ENCODE measurements at regions not wholly inside any gene's neighbourhood (a gene's known extent, or its start where the extent isn't known, plus 50 kb on each side); places are given as distances from the start of the nearest gene placed in this dataset.
A peak's percentile ranks its signal among the peaks of the same experiment; 100 is the strongest.

- no peak overlapping the region for H3K4me3 ChIP-seq (ENCODE audit: low read depth, low read length)
- TF ChIP-seq CTCF (IDR thresholded peaks at IDR 0.05; ENCODE audit: insufficient read depth, low read length) = no peak
- no peak for DNase-seq (ENCODE audit: low read depth)
Measured at GRCh38 chr12:127362121-127362520, 904.8 kb upstream of the TMEM132C start.

GRCh38 chr12:127363392-127363791 lies 903.6 kb upstream of the TMEM132C start:
- no peak overlapping the region for H3K4me3 ChIP-seq (ENCODE audit: low read depth, low read length)
- TF ChIP-seq CTCF (IDR thresholded peaks at IDR 0.05; ENCODE audit: insufficient read depth, low read length) = peak; percentile 35
- no peak for DNase-seq (ENCODE audit: low read depth)

GRCh38 chr12:127373559-127373958 lies 893.4 kb upstream of the TMEM132C start:
- no peak overlapping the region for H3K4me3 ChIP-seq (ENCODE audit: low read depth, low read length)
- TF ChIP-seq CTCF (IDR thresholded peaks at IDR 0.05; ENCODE audit: insufficient read depth, low read length) = no peak
- no peak for DNase-seq (ENCODE audit: low read depth)

GRCh38 chr12:127374447-127374846 lies 892.5 kb upstream of the TMEM132C start:
- H3K4me3 ChIP-seq (ENCODE audit: low read depth, low read length) = no peak overlapping the region
- TF ChIP-seq CTCF (IDR thresholded peaks at IDR 0.05; ENCODE audit: insufficient read depth, low read length) = no peak
- DNase-seq (ENCODE audit: low read depth) = no peak

- peak overlapping the region; percentile 66 for H3K4me3 ChIP-seq (ENCODE audit: low read depth, low read length)
- TF ChIP-seq CTCF (IDR thresholded peaks at IDR 0.05; ENCODE audit: insufficient read depth, low read length) = peak; percentile 71
- peak; percentile 34 for DNase-seq (ENCODE audit: low read depth)
Measured at GRCh38 chr12:127381043-127381668, 885.8 kb upstream of the TMEM132C start.

GRCh38 chr12:127381681-127382080 lies 885.3 kb upstream of the TMEM132C start:
- no peak overlapping the region for H3K4me3 ChIP-seq (ENCODE audit: low read depth, low read length)
- no peak for TF ChIP-seq CTCF (IDR thresholded peaks at IDR 0.05; ENCODE audit: insufficient read depth, low read length)
- DNase-seq (ENCODE audit: low read depth) = no peak

- no peak overlapping the region for H3K4me3 ChIP-seq (ENCODE audit: low read depth, low read length)
- peak; percentile 23 for DNase-seq (ENCODE audit: low read depth)
Measured at GRCh38 chr12:127383281-127383680, 883.7 kb upstream of the TMEM132C start.

More at GRCh38 chr12:127383281-127383680, 883.7 kb upstream of the TMEM132C start:
- no peak for TF ChIP-seq CTCF (IDR thresholded peaks at IDR 0.05; ENCODE audit: insufficient read depth, low read length)

All from fibroblast of the aortic adventitia (primary cell).